ENCODE measurements at regions not wholly inside any gene's neighbourhood (a gene's known extent, or its start where the extent isn't known, plus 50 kb on each side); places are given as distances from the start of the nearest gene placed in this dataset.
"Not testable (repeated sequence)": the region's sequence is repeated elsewhere in the genome, so short reads cannot be mapped to it uniquely, and the experiment has no call there.

DNA sequence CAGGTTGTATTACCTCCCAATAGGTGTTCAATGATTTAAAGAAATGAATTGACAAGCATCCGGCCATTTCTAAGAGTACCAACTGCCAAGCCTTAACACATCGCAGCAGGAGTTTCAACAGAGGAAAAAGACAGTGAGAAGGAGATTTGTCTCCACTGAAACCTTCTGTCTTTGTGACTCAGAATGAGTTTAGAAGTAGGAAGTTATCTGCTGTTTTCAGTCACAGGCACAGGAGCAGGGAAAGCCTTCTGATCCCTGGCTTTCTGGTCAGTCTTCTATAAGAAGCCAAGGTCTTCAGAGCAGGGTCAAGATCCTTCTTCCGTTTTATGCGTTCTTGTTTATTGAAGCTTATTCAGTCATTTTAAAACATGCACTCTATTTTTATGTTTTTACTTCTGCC is 390.7 kb upstream of the PCSK5 start:
- Histone ChIP-seq H3K36me3 (ENCODE audit: insufficient read depth, insufficient read length, low read length) (no peaks in the 10 kb centered on the region), H3K27me3 (ENCODE audit: insufficient read depth, insufficient read length) (no peaks in the 10 kb centered on the region), H3K9me3 (ENCODE audit: insufficient read depth, low read length) (no peaks in the 10 kb centered on the region), H3K4me3 (ENCODE audit: insufficient read length, low read depth) (no peak overlapping the region), H3K4me1 (ENCODE audit: insufficient read depth, insufficient read length) (no peaks in the 10 kb centered on the region), H3K9ac (ENCODE audit: insufficient read length, low read depth) (no peak overlapping the region)
- TF ChIP-seq YY1 (IDR thresholded peaks at IDR 0.05; ENCODE audit: insufficient read depth, insufficient read length) (no peak), ZNF274 (IDR thresholded peaks at IDR 0.05; ENCODE audit: low read depth, low read length) (no peak), SUZ12 (IDR thresholded peaks at IDR 0.05; ENCODE audit: extremely low read depth, insufficient read depth, insufficient read length) (no peak)
- no peak for DNase-seq (ENCODE audit: low read depth, low spot score)

DNA sequence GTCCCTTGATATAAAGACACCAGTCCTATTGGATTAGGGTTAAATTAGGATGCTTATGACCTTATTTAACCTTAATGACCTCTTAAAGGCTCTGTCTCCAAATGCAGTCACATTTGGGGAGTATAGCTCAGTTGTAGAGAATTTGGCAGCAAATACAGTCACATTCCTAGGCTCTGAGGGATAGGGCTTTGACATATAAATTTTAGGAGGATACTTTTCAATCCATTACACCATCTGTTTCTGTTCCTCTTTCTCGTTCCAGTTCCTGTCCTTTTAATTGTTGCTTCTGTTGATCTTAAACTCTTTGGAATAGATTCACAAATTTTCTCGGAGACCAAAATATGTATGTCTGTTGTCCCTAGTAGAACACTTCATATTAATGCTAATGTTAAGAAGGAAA is 390.0 kb upstream of the PCSK5 start:
- Histone ChIP-seq H3K27me3 (ENCODE audit: insufficient read depth, insufficient read length) (no peaks in the 10 kb centered on the region), H3K36me3 (ENCODE audit: insufficient read depth, insufficient read length, low read length) (no peaks in the 10 kb centered on the region), H3K4me1 (ENCODE audit: insufficient read depth, insufficient read length) (no peaks in the 10 kb centered on the region), H3K9ac (ENCODE audit: insufficient read length, low read depth) (no peak overlapping the region), H3K9me3 (ENCODE audit: insufficient read depth, low read length) (no peaks in the 10 kb centered on the region), H3K4me3 (ENCODE audit: insufficient read length, low read depth) (no peak overlapping the region)
- DNase-seq (ENCODE audit: low read depth, low spot score), result no peak
- TF ChIP-seq YY1 (IDR thresholded peaks at IDR 0.05; ENCODE audit: insufficient read depth, insufficient read length) (no peak), SUZ12 (IDR thresholded peaks at IDR 0.05; ENCODE audit: extremely low read depth, insufficient read depth, insufficient read length) (no peak), ZNF274 (IDR thresholded peaks at IDR 0.05; ENCODE audit: low read depth, low read length) (no peak)

DNA sequence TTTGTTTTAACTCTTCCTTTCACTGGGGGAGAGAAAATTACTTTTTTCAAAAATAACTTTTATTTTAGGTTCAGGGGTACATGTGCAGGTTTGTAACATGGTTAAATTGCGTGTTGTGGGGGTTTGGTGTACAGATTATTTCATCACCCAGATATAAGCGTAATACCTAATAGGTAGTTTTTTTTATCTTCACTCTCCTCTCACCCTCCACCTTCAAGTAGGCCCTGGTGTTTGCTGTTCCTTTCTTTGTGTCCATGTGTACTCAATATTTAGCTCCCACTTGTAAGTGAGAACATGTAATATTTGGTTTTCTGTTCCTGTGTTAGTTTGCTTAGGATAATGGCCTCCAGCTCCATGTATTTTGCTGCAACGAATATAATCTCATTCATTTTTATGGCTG is 389.5 kb upstream of the PCSK5 start:
- not testable (repeated sequence) for H3K4me3 ChIP-seq (ENCODE audit: insufficient read length, low read depth)

DNA sequence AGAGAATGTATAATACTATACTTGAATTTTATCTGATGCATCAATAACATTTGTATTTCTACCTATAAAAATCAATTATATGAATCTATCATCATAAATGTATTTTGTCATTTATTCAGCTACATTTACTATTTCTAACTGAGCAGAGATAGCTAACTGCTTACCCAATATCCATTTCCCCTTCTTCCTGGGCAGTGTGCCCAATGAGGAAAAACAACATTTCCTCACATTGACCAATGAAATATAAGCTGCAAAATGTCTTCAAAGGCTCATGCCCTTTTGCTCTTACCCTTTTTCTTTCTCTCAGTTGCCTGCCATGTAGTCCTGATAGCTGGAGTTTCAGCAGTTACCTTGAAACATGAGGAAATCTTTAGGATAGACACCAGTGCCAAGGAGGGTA is 385.8 kb upstream of the PCSK5 start:
- H3K4me3 ChIP-seq (ENCODE audit: insufficient read length, low read depth), result no peak overlapping the region
- H3K4me1 ChIP-seq (ENCODE audit: insufficient read depth, insufficient read length), result no peaks in the 10 kb centered on the region
- TF ChIP-seq SUZ12 (IDR thresholded peaks at IDR 0.05; ENCODE audit: extremely low read depth, insufficient read depth, insufficient read length) (no peak), YY1 (IDR thresholded peaks at IDR 0.05; ENCODE audit: insufficient read depth, insufficient read length) (no peak), ZNF274 (IDR thresholded peaks at IDR 0.05; ENCODE audit: low read depth, low read length) (no peak)
- no peak for DNase-seq (ENCODE audit: low read depth, low spot score)
- no peak overlapping the region for H3K9ac ChIP-seq (ENCODE audit: insufficient read length, low read depth)
- no peaks in the 10 kb centered on the region for H3K36me3 ChIP-seq (ENCODE audit: insufficient read depth, insufficient read length, low read length)
- H3K9me3 ChIP-seq (ENCODE audit: insufficient read depth, low read length), result no peaks in the 10 kb centered on the region
- no peaks in the 10 kb centered on the region for H3K27me3 ChIP-seq (ENCODE audit: insufficient read depth, insufficient read length)

More for the DNA sequence above, 389.5 kb upstream of the PCSK5 start:
- H3K9me3 ChIP-seq (ENCODE audit: insufficient read depth, low read length); H3K36me3 ChIP-seq (ENCODE audit: insufficient read depth, insufficient read length, low read length); H3K27me3 ChIP-seq (ENCODE audit: insufficient read depth, insufficient read length); H3K9ac ChIP-seq (ENCODE audit: insufficient read length, low read depth); H3K4me1 ChIP-seq (ENCODE audit: insufficient read depth, insufficient read length); DNase-seq (ENCODE audit: low read depth, low spot score): not testable (repeated sequence)

DNA sequence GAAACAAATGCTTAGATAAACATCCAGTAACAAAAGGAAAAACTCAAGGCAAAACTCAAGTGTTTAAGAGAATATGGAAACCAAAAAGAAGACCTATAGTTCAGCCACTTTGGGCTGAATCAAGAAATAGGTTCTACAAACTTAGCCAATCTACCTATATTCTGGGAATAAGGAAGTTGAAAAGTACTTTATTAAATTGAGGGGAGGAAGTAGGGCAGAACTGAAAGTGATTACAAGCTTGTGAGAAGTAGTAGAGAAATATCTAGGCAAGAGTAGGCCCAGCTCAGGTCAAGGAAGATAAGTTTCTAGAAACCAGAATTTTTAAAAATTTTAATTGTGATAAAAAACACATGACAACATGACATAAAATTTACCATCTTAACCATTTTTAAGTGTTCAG is 384.8 kb upstream of the PCSK5 start:
- no peak overlapping the region for H3K4me3 ChIP-seq (ENCODE audit: insufficient read length, low read depth)
- H3K9me3 ChIP-seq (ENCODE audit: insufficient read depth, low read length), result no peaks in the 10 kb centered on the region
- no peaks in the 10 kb centered on the region for H3K27me3 ChIP-seq (ENCODE audit: insufficient read depth, insufficient read length)
- H3K9ac ChIP-seq (ENCODE audit: insufficient read length, low read depth), result no peak overlapping the region
- H3K36me3 ChIP-seq (ENCODE audit: insufficient read depth, insufficient read length, low read length), result no peaks in the 10 kb centered on the region
- TF ChIP-seq ZNF274 (IDR thresholded peaks at IDR 0.05; ENCODE audit: low read depth, low read length), result no peak
- TF ChIP-seq YY1 (IDR thresholded peaks at IDR 0.05; ENCODE audit: insufficient read depth, insufficient read length), result no peak
- TF ChIP-seq SUZ12 (IDR thresholded peaks at IDR 0.05; ENCODE audit: extremely low read depth, insufficient read depth, insufficient read length), result no peak
- no peaks in the 10 kb centered on the region for H3K4me1 ChIP-seq (ENCODE audit: insufficient read depth, insufficient read length)
- DNase-seq (ENCODE audit: low read depth, low spot score), result no peak

DNA sequence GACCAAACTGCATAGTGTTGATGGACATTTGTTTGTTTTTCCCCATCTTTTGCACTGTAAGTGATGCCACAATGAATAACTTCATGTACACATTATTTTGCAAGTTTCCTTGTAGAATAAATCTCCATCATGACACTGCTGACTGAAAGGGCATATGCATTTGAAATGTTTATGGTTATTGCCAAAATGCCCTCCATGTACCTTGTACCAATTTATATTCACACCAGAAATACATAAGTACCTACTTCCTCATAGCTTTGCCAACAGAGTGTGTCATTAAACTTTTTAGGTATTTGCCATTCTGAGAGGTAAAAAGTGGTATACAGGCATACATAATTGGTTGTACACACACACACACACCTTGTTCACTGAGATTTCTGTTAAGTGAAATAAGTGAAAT is 361.0 kb upstream of the PCSK5 start:
- Histone ChIP-seq H3K4me1 (ENCODE audit: insufficient read depth, insufficient read length) (no peaks in the 10 kb centered on the region), H3K9ac (ENCODE audit: insufficient read length, low read depth) (no peak overlapping the region), H3K4me3 (ENCODE audit: insufficient read length, low read depth) (no peak overlapping the region), H3K36me3 (ENCODE audit: insufficient read depth, insufficient read length, low read length) (no peaks in the 10 kb centered on the region), H3K27me3 (ENCODE audit: insufficient read depth, insufficient read length) (no peaks in the 10 kb centered on the region), H3K9me3 (ENCODE audit: insufficient read depth, low read length) (no peaks in the 10 kb centered on the region)
- TF ChIP-seq YY1 (IDR thresholded peaks at IDR 0.05; ENCODE audit: insufficient read depth, insufficient read length), result no peak
- TF ChIP-seq ZNF274 (IDR thresholded peaks at IDR 0.05; ENCODE audit: low read depth, low read length), result no peak
- no peak for TF ChIP-seq SUZ12 (IDR thresholded peaks at IDR 0.05; ENCODE audit: extremely low read depth, insufficient read depth, insufficient read length)
- DNase-seq (ENCODE audit: low read depth, low spot score), result no peak

DNA sequence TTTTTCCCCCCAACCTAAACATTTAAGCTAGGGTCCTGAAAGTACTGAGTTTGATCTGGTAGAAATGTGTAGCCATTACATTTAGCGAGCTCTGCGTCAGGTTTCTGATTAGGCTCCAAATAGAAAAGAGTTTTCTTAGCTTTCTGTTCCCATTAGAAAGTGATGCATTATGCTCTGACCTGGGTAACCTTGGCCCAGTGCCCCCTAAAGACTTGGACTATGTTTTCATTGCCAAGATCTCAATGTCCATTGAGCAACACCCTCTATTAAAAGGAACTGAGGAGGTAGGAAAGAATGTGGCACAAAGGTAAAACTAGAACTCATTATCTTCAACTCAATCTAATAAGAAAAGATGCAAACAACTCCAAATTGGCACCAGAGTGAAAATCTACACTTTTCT is 358.9 kb upstream of the PCSK5 start:
- no peak for TF ChIP-seq SUZ12 (IDR thresholded peaks at IDR 0.05; ENCODE audit: extremely low read depth, insufficient read depth, insufficient read length)
- TF ChIP-seq YY1 (IDR thresholded peaks at IDR 0.05; ENCODE audit: insufficient read depth, insufficient read length), result no peak
- TF ChIP-seq ZNF274 (IDR thresholded peaks at IDR 0.05; ENCODE audit: low read depth, low read length), result no peak
- Histone ChIP-seq H3K4me1 (ENCODE audit: insufficient read depth, insufficient read length) (no peaks in the 10 kb centered on the region), H3K9me3 (ENCODE audit: insufficient read depth, low read length) (no peaks in the 10 kb centered on the region), H3K36me3 (ENCODE audit: insufficient read depth, insufficient read length, low read length) (no peaks in the 10 kb centered on the region), H3K9ac (ENCODE audit: insufficient read length, low read depth) (no peak overlapping the region), H3K27me3 (ENCODE audit: insufficient read depth, insufficient read length) (no peaks in the 10 kb centered on the region), H3K4me3 (ENCODE audit: insufficient read length, low read depth) (no peak overlapping the region)
- no peak for DNase-seq (ENCODE audit: low read depth, low spot score)

Measured in NT2/D1 (cell line).